GM19240 (cell line): ENCODE measurements at regions not wholly inside any gene's neighbourhood (a gene's known extent, or its start where the extent isn't known, plus 50 kb on each side); places are given as distances from the start of the nearest gene placed in this dataset.

Source experiments
- DNase-seq: peaks from one replicate; pipeline ENCODE4 v3.0.0; 2011; ENCODE audit warnings: low spot score; ENCODE audit not compliant: insufficient read length

DNA sequence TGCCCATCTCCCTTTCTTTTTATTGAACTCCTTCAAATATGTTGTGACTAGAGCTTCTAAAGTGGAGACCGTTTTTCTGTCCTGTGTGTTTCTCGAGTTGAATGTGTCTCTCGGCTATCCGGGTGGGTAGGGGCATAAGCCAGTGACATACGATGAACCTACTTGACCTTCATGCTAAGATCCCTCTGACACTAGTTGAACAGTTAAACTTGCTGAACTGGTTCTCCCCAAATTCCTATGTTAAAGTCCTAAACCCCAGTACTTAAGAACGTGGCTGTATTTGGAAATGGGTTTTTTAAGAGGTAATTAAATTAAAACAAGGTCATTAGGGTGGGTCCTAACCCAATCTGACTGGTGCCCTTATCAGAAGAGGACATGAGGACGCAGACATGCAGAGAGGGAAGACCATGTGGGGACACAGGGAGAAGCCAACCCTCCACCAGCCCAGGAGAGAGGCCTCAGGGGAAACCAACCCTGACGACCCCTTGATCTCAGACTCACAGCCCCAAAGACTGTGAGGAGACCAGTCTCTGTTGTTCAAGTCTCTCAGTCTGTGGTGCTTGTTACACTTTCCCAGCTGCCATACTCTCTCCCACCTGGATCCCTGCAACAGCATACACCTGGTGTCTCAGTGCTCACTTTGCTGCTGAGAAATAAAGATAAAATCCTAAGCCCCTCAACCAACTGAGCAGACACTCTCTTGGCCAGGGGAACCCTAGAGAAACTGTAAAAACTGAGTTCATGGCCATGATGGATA lies 208.4 kb downstream of the MYLK4 start:
- DNase-seq = no peak

DNA sequence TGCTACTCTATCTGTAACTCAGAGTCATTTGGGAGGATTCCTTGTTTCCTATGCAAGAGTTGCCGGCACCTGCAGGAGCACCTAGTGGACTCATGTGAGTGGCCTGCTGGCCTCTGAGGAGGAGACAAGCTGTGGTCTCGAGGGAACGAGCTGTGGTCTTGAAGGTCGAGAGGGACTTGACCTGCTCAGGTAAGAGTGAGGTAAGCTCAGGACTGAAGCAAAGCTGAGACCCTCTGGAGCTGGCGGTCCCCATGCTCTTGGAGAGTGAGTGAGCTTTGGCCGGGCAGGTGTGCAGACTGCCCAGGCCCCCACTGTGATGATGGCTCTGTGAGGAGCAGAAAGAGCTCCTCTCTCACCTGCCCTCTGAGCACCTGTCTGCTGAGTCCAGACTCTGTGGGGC lies 214.3 kb downstream of the MYLK4 start:
- DNase-seq = no peak

DNA sequence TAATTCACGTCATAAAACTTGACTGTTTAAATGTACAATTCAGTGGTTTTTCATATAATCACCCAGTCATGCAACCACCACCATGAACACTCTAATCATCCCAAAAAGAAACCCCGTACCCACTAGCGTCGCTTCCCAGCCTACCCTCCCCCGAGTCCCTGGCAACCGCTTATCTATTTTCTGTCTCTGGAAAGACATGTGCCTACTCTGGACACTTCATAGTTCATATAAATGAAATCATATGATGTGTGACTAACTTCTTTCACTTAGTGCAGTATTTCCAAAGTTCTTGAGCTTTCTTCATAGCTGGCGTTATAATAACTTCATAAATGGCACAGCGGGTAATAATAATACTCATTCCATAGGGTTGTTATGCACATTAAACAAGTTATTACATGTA lies 215.2 kb downstream of the MYLK4 start:
- no peak for DNase-seq

DNA sequence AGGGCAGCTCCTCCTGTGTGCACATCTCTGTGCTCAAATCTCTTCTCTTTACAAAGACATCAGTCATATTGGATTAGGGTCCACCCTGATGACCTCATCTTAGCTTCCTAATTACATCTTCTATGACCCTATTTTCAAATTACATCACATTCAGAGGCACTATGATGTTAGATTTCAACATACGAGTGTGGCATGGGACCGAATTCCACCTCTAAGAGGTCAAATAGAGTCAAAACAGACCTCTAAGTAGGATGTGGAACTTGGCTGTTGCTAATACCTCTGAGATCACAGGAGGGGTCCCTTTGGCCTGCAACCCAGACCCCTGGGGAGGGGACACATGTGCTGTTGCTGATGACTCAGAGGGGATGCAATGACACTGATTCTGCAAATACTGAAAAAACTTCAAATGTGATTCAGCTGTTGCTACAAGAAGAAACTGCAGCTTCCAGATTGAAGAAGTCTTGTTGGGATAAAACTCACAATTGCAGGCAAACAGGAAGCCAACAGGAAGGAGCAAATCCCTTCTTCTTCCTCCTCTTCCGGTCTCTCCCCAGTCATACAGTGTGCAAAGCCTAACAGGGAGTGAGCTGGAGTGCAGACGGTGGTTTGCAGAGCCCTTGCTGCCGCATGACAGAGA lies 216.2 kb downstream of the MYLK4 start:
- DNase-seq = no peak

DNA sequence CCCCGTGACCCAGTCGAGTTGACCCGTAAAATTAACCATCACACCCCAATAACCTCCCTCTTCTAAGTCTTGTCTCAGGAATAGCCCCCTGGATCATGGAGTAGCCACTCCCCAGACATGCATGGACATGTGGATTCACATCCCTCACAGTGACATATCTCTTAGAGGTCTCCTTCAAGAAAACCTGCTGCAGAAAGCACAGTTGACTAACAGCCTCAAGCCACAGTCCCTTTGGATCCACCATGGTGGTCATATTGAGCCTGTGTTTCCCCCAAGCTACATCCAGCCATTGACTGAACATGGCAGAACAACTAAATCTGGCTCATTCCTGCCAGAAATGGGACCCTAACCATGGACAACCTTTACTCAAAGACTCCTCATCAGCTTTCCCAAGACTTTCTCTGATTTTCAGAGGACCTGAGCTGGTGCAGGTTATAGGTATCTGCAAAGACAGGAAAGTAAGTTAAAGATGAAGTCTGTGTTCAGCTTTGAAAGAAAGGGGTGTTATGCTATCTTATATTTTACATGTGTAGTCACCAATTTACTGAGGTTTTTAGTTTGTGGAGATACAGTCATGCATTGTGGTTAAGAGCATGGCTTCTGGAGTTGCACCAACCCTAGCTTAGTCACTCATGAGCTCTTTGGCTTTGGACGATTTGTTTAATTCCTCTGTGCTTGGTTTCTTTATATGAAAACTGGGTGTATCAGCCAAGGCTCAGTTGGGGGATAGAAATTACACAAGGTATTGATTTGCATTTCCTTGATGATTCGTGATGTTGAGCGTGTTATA lies 219.1 kb downstream of the MYLK4 start:
- no peak for DNase-seq

DNA sequence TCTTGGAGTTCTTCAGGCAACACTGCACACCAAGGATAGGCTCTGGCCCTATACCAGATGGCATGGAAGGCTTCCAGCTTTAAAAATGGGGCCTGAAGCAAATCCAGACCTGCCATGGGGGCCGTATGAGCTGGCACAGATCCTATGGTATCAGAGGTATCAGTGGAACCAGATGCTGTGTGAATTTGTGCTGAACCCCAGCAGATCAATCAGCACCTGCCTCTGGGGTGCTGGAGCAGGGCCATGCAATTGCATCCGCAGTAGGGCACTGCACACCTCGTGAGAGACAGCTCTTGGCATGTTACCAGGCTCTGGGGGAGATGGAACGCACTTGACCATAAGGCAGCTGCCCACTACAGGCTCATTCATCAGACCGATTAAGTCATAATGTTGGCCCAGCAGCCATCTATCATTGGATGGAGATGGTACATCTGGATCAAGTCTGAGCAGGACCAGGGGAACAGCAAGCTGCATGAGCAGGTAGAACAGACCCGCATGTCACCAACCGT lies 221.5 kb downstream of the MYLK4 start:
- no peak for DNase-seq

DNA sequence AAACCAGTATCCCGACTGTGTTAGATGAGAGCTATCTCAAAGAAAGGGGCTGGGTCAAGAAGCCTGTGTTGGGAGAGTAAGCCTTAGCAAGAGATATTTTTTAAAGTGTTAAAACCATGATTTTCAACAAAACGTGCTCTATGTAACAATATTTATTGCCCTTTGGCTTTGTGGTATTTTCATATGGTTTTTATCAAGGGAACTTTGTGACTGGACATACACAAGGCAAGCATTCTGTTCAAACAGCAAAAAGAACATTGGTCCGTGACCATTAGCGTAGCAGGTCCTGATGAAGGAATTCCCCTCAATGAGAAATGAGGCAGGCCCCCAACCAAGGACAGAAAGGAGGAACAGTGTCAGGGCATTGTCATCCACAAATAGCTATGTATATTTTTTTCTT lies 222.6 kb downstream of the MYLK4 start:
- DNase-seq = no peak

DNA sequence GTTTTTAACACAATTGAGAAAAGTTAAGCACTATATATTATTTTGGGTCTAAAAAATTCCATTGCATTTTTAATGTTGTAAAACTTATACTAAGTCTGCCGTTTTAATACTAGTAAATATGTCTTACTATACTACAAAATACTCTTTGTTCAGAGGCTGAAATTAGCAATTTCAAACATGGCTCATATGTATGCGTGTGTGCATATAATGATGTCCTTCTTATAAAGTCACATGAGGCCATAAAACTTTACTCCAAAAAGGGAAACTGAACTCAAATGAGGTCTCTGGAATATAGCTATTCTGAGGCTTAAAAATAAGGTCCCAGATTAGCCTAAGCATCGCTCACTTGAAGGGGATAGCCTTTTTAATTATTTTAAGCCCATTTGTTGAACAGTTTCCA lies 224.0 kb downstream of the MYLK4 start:
- DNase-seq = no peak

DNA sequence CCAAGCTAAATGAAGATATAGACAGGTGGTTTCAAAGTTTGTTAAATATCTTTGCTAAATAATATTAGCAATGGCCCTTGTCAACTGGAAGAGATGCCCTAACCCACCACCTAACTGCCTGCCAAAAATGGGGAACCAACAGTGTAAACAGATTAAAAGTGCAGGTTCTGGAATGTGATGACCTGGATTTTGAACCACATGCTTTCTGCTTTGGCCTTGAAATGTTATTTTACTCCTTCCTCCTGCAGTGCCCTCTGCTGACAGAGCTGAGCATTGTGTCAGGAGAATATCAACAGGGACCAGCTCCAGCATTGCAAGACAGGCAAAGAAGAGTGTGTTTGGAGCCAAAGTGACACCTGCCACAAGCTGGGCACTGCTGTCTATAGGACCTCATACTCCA lies 226.6 kb downstream of the MYLK4 start:
- no peak for DNase-seq

DNA sequence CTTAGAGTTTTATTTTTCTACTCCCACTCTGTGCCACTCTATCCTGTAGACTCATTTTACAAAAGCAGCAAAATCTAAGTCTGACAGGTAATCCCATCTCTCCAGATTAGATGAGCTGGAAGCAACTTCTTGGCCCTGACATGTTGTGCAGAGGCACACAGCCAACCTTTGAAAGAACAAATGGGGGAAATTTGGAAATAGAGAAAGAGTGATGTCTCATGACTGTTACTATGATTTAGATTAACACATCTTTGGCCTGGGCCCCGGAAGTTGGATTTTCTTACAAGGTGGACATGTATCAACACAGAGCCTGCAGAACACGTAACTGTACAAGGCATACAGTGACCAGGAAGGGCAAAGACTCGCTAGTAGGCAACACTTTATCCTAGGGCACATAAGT lies 227.7 kb downstream of the MYLK4 start:
- no peak for DNase-seq

DNA sequence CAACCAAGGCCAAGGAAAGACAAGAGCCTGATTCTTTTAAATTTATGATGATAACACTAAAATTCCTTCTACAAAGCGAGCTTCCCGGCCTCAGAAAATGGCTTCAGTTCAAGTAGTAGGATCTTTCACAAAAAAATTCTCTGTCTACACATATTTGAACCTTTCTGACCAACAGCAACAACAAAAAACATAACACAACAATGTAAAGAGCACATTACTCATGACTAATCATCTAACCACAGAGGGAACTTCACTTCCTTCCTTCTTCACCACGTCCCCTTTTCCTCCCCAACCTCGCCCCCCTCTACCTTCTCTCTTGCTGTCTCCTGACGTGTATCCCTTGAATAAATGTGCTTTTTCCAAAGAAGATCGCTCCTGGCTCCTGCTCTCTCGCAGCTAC lies 228.2 kb downstream of the MYLK4 start:
- no peak for DNase-seq

DNA sequence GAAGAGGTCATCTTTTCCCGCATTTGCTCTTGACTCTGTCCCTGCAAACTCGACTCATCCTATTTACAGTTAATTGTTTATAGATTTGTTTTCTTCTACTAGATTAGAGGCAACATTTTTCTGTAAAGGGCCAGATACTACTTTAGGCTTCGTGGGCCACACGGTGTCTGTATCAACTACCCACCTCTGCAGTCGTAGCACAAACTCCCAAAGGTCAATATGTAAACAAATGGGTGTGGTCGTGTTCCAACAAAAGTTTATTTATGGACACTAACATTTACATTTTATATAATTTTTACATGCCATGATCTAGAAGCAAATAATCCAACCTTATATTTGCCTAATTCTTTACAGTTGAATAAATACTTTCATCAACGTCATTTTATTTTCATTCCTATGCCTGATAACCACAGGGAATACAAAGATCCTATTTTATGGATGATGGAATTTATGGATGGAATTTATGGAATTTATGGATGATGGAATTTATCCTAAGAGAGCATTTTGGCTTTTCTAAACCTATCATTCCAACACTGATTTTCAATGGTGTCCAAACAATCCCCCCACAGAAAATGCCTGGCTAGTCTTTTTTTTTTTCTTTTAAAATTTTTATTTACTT lies 232.8 kb downstream of the MYLK4 start:
- no peak for DNase-seq

DNA sequence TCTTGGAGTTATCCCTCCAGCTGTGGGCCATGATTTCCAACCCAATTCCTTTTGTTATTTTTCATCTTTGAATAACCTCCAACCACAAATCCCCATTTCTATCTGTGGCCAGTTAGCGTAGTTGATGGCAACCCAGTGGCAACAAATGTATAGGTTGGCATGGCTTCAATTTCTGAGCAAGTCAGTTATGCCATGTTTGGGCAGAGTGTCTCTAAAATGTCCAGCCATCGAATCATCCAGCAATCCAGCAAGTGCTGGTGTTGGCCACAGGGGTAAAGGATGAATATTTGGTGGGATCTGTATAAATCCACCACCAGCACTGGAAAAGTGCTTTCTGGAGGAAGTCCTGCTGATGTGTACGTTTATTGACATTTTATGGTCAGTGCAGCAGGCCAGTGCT lies 233.3 kb downstream of the MYLK4 start:
- DNase-seq = no peak

DNA sequence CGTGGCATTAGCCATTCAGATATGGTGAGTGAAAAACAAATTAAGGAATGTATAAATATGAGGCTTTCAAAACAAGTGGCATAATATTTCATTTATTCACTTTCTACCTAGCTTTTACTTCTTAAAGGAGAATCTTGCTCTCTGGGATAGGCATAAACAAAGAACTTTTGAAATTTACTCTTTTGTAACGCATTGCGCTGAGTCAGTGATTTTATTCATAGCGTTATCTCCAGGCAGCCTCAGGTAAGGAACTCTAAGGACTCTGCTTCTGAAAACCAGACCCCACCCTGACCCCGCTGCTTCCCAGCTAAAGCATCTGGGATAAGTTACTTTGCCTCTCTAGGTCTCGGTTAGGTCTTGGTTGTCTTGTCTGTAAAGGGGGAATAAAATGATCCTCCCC lies 234.7 kb downstream of the MYLK4 start:
- no peak for DNase-seq

DNA sequence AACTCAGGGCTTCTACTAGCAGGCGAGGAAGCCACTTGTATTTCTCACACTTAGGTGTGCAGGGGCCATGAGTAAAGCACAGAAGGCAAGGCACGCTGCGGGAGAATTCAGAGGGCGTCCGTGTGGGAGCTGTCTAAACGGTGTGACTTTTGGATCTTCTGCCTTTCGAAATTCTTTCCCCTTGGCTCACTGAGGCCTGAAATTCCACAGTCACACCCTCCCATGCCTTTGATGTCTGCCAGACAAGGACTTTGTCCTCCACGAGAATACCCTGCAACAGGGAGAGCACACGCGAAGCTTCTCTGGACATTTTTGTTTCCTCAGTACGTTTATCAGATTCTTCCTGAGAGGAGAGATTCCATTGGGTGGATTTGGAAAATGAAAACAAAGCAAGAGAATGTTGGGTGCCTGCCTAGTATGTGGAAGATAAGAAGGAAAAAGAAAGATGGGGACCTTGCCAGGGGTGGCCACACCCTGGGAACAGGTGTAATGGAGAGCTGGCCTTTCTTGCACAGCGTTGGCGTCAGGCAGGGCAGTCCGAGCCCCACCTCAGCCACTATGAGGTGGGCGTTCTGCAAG lies 235.7 kb downstream of the MYLK4 start:
- no peak for DNase-seq

DNA sequence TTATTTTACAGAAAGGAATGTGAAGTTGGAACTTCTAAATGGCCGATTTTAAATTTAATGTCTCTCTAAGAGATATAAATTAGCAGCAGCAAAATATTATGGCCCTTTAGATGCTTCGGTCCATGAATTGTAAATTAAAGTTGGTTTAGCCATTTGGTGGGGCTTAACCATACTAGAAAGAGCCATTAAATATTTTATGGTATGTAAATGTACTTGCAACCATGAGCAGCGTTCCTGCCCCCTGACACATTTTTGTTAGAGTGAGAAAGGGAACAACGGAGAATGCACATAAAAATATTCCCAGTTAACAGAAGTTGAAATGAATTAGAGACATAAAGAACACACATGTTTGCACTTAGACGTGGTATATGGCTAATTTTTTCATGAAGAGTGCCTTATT lies 237.9 kb downstream of the MYLK4 start:
- no peak for DNase-seq

DNA sequence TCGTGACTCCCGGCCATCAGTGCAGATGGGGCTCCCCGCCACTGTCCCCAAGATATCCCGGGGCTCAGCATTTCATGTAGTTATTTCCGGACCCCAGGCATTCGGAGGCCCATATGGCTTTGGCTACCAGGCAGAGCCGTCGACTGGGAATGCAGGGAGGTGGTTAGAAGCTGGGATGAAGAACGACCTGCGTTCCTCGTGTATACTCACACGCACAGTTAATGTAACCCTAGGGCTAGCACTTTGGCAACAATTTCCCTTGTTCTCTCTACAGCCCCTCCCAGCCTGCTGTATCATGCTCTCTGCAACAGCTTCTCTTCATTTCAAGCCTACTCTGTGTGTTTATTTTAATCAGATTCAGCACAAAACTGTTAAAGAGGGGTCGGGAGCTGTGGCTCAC lies 240.4 kb downstream of the MYLK4 start:
- no peak for DNase-seq

DNA sequence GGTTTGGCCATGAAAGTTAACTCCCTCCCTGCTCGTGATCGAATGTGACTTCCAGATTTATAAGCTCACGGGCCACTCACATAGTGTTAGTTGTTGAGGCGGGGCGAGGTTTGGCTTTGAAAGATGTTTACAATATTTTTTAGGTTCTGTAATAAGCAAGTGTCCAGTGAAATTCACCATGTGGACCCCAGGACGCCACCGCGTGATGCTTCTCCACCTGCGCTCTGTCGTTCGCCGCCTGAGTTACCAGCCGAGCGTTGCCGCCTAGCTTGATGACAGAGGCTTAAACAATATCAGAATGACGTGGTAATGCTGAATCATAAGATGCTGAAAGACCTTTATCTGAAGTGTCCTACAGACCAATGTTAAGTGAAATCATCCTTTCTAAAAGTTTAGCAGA lies 241.0 kb downstream of the MYLK4 start:
- no peak for DNase-seq

DNA sequence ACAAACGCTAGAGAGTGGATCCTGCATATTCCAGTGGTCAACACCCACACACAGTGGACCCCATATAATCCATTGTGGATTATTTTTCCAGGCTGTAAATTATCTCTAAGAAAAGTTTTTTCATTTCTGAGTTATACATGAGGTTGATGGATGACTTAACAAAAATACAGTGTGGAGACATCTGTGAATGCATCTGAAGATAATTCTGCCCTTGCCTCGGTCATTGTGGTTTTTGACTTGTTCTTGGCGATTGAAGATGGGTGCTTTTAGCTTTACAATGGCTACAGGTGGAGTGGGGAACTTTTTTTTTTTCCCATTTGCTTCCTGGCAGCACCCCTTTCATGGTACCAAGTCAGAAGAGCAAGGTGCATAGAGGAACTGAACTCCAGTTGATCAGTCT lies 242.7 kb downstream of the MYLK4 start:
- DNase-seq = no peak

DNA sequence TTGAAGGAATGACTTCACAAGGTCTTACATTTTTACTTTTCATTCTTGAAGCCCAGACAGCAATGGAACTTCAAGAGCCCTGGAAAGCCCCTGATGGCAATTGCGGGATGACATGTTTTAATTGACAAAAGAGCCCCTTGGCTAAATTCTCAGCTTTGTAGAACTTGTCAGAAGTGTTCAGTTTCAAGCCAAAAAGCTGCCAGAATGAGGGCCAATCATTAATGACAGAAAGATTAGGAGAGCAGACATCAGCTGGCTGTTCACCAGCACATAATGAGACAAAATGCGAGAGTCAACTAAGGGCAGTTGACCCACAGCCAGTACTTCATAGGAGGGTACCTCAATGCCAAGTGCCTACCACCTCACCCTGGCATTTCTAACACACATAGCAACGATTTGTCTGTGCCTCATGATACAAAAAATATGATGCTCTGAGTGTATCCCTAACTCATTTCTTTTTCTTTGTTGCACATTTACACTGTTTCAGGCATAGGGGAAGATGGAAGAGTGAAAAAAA lies 243.1 kb downstream of the MYLK4 start:
- no peak for DNase-seq

DNA sequence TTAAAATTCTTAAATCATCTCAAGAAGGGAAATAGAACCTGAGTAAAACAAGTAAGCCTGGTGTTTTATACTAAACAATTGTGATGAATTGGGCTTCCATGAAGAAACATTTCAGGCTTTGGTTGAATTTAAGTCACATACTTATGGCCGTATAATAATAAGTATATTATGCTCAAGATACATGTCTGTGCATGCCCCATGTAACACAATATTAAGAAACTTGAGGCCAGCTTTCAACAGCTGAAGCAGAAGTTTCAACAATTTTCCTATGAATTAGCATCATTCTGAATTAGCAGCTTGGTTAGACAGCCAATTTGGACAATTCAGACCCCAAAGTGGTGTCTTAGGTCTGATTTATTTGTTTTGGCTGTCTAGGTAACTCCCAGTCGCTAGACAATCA lies 243.7 kb downstream of the MYLK4 start:
- DNase-seq = no peak
